ENCODE measurements at regions not wholly inside any gene's neighbourhood (a gene's known extent, or its start where the extent isn't known, plus 50 kb on each side); places are given as distances from the start of the nearest gene placed in this dataset.

DNA sequence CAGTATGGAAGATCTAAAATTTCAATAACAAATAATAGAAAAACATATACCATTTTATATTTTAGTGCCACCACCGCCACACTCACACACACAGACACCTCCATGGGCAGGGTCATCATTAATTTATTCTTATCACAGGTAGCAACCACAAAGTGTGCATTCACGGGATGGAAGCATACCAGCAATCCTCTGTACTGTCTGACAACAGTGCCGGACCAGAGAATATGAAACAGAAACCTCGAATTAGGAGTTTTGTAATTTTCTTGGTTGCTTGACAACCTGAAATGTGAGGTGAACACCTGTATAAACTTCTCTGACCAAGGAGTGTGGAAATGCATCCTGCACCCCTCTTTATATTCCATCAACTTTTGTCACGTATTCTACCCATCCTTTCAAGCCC, 213.9 kb upstream of the KCNIP4 start:
- TF ChIP-seq, protein P1, sequence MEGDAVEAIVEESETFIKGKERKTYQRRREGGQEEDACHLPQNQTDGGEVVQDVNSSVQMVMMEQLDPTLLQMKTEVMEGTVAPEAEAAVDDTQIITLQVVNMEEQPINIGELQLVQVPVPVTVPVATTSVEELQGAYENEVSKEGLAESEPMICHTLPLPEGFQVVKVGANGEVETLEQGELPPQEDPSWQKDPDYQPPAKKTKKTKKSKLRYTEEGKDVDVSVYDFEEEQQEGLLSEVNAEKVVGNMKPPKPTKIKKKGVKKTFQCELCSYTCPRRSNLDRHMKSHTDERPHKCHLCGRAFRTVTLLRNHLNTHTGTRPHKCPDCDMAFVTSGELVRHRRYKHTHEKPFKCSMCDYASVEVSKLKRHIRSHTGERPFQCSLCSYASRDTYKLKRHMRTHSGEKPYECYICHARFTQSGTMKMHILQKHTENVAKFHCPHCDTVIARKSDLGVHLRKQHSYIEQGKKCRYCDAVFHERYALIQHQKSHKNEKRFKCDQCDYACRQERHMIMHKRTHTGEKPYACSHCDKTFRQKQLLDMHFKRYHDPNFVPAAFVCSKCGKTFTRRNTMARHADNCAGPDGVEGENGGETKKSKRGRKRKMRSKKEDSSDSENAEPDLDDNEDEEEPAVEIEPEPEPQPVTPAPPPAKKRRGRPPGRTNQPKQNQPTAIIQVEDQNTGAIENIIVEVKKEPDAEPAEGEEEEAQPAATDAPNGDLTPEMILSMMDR (conservative IDR thresholded peaks at IDR 0.05; ENCODE audit: low read depth, low read length), result no peak
- no peak for TF ChIP-seq EZH2 (IDR thresholded peaks at IDR 0.05; ENCODE audit: borderline replicate concordance, low read depth, low read length, poor library complexity, severe bottlenecking)
